Activated CD8-positive, alpha-beta memory T cell treated with anti-CD3 and anti-CD28 coated beads for 36 hours (primary cell): ENCODE measurements at regions not wholly inside any gene's neighbourhood (a gene's known extent, or its start where the extent isn't known, plus 50 kb on each side); places are given as distances from the start of the nearest gene placed in this dataset.
"Not testable (repeated sequence)": the region's sequence is repeated elsewhere in the genome, so short reads cannot be mapped to it uniquely, and the experiment has no call there.

Source experiments
- CTCF ChIA-PET: fragments of 350-600 bp; sonication (Branson Sonifier 250); formaldehyde crosslinking; loops from one replicate; lab custom pipeline; 2021; ENCODE audit warnings: antibody characterized with exemption; lab: Charles Lee
- POLR2A ChIA-PET: fragments of 350-600 bp; sonication (Branson Sonifier 250); formaldehyde crosslinking; loops from one replicate; lab custom pipeline; 2021; ENCODE audit warnings: antibody characterized with exemption; lab: Charles Lee

DNA sequence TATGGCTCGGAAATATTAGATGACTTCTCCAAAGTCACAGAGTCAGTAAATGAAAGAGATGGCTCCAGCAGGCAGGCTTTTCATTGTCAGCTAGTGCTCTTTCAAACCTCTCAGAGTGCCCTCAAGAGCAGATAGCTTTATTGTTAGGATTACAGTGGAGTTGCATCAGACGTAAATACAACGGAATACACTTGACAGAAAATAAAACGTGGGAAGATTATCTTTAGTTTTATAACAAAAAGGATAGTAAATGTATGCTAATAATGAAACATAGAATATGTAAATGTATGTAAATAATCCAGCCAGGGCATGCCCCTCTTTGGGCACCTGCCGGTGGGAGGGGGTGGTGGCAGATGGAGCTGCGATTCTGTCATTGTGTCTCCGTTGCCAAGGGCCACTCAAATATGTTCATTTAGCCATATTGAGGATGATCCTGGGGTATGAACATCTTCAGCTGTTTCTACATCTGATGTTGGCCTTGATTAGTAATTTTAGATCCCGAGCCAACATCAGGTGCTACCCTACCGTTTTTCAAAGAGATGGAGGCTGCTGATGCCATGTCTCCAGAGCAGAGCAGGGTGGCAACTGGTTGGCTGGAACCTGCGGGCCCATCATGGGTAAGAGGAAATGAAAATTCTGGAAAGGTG is 358.3 kb upstream of the SULF2 start:
- POLR2A ChIA-PET = no interaction called here
- CTCF ChIA-PET = no interaction called here

DNA sequence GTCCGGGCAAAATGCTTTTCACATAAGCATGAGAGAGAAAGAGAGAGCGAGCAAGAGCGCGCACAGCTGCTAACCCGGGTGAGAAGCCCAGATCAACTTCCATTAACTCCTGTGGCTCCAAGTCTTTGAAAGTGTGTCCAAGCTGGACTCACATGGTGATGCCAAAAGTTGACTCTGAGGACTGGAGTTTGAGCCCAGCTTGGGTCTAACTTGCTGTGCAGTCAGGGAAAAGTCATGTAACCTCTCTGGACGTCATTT is 357.2 kb upstream of the SULF2 start:
- CTCF ChIA-PET = no interaction called here
- POLR2A ChIA-PET = no interaction called here

DNA sequence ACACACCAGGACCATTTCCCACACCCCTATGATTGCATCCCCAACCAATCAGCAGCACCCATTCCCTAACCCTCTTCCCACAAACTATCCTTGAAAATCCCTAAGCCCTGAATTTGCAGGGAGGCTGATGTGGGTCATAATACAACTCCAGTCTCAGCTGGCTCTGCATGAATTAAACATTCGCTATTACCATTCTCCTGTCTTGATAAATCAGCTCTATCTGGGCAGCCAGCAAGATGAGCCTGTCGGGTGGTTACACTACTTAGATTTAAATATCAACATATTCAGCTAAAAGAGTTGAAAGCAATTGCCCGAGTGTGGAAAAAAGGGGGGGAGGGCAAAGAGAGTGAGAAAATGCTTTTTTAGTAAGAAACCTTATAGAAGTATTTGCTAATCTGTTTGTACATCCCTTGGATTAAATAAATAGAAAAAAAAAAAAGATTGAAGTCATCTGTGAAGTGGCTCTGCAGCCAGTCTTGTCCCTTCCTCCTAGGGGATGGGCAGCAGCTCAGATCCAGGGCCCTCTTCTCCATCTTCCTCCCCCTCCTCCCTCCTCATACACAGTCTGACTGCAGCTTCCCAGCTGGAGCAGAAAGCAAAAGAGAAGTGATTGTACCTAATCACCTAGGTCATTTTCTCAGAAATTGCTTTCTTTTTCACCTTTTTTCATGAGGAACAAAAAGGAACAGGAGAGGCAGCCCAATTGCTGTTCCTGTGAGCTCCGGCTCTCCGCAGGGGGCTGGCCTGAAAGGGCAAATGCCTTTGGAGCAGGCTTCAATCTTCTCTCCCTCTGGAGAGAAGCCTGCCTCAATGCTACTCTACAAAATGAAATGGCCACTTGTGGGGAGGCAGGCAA is 356.6 kb upstream of the SULF2 start:
- CTCF ChIA-PET = no interaction called here

GRCh38 chr20:48139262-48140041 is 354.2 kb upstream of the SULF2 start:
- ChIA-PET POLR2A (no interaction called here), CTCF (no interaction called here)

More for the DNA sequence above, 356.6 kb upstream of the SULF2 start:
- POLR2A ChIA-PET = no interaction called here

DNA sequence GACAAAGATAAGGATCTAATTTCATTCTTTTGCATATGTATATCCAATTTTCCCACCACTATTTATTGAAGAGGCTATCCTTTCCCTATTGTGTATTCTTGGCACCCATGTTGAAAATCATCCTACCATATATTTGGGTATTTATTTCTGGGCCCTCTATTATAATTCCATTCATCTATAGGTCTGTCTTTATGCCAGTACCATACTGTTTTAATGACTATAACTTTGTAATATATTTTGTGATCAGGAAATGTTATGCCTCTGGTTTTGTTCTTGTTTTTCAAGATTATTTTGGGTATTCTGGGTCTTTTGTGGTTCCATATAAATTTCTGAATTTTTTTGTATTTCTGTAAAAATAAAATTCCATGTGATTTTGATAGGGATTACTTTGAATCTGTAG is 347.6 kb upstream of the SULF2 start:
- CTCF ChIA-PET = no interaction called here

GRCh38 chr20:48131581-48131980 is 346.3 kb upstream of the SULF2 start:
- POLR2A ChIA-PET = no interaction called here
- CTCF ChIA-PET = no interaction called here

More for the DNA sequence above, 347.6 kb upstream of the SULF2 start:
- POLR2A ChIA-PET = no interaction called here

- ChIA-PET POLR2A (no interaction called here), CTCF (no interaction called here)
These were observed 344.2 kb upstream of the SULF2 start for GRCh38 chr20:48129345-48129942.

DNA sequence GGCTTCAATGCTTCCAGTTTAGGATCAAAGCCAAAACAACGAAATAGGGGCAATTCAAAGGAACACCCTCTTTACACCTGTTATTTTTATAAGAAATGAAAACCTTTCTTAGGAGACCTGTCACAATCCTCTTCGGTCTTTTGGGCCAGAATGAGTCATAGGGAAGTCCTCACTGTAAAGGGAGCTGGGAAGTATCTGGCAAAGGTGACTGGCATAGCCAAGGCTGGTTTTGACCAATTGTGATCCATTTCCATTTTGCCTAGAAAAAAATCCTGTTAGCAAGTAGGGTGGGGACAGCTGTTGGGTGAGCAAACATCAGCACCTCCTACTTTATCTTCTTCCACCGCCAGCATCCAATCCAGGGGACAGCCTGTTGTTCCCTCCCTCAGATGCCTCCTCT is 343.2 kb upstream of the SULF2 start:
- CTCF ChIA-PET = no interaction called here
- POLR2A ChIA-PET = no interaction called here

- CTCF ChIA-PET, POLR2A ChIA-PET: not testable (repeated sequence)
These were observed 342.7 kb upstream of the SULF2 start for GRCh38 chr20:48127964-48128363.

GRCh38 chr20:48127133-48127532 is 341.9 kb upstream of the SULF2 start:
- CTCF ChIA-PET, POLR2A ChIA-PET: not testable (repeated sequence)

DNA sequence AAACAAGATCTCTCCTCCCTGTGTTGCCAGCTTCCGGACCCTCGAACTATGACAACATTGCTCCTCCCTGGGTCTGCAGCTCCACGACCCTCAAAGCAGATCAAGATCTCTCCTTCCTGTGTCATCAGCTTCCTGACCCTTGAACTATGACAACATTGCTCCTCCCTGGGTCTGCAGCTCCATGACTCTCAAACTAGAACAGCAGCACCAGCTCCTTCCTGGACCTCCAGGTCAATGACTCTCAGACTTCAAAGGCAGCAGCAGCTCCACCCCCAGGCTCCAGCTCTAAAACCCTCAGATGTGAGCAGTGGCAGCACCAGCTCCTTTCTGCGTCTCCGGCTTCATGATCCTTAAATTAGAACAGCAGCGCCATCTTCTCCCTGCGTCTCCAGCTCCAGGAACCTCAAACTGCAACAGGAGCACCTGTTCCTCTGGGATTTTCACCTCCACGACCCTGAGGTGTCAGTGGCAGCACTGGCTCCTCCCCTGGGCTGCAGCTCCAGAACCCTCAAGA is 341.0 kb upstream of the SULF2 start:
- CTCF ChIA-PET = no interaction called here
- POLR2A ChIA-PET = no interaction called here

- ChIA-PET CTCF (no interaction called here), POLR2A (no interaction called here)
These were observed 339.7 kb upstream of the SULF2 start for GRCh38 chr20:48124960-48125359.

- CTCF ChIA-PET = no interaction called here
These were observed 339.0 kb upstream of the SULF2 start for GRCh38 chr20:48124181-48124782.

DNA sequence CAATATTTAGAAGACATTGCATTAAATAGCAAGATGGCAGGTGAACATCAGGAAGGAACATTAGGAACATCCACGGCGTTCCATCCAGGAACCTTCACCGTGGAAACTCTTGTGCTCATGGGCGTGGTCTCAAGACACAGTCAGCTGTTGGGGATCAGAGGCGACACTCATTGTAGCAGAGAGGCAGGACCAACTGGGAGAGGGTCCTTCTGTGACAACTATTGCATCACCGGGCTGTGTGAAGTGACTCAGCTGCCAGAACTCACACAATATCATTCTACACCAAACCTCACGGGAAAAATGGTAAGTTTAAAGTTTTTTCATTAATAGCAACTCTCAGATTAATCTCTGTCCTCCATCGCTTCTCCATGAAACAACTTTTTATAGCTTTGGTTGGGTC is 334.8 kb upstream of the SULF2 start:
- ChIA-PET POLR2A (no interaction called here), CTCF (no interaction called here)

More at GRCh38 chr20:48124181-48124782, 339.0 kb upstream of the SULF2 start:
- POLR2A ChIA-PET = no interaction called here

- CTCF ChIA-PET, POLR2A ChIA-PET: not testable (repeated sequence)
These were observed 334.1 kb upstream of the SULF2 start for GRCh38 chr20:48119389-48119788.

GRCh38 chr20:48115502-48115901 is 330.2 kb upstream of the SULF2 start:
- ChIA-PET CTCF (no interaction called here), POLR2A (no interaction called here)

DNA sequence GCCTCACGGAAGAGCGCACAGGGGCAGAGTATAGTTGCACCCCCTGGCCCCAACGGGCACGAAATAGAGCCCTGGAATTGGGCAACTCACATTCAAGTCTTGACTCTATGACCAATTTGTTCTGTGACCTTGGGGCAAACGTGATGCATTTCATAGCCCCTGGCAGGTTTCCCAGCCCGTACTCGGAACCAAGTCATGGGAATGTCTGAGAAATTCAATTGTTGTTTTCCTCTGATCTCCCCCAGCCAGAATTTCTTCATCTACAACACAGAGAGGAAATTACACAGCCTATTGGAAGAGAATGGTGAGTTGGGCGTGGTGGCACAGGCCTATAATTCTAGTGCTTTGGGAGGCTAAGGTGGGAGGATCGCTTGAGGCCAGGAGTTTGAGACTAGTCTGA is 322.3 kb upstream of the SULF2 start:
- ChIA-PET POLR2A (no interaction called here), CTCF (no interaction called here)

DNA sequence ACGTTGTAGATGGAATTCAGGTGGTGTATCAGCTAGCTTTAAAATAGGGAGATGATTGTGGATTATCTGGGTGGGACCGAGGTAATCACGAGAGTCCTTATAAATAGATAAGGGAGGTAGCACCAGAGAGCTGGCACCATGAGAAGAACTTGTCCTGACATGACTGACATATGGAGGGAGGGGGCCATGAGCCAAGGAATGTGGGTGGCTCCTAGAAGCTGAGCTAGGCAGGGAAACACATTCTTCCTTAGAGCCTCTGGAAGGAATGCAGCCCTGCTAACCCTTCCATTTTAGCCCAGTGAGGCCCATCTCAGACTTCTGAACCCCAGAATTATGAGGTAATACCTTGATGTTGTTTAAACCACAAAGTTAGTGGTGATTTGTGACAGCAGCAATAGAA is 321.1 kb upstream of the SULF2 start:
- CTCF ChIA-PET = no interaction called here
- POLR2A ChIA-PET = no interaction called here

GRCh38 chr20:48105526-48105925 is 320.2 kb upstream of the SULF2 start:
- CTCF ChIA-PET = no interaction called here

More at GRCh38 chr20:48105526-48105925, 320.2 kb upstream of the SULF2 start:
- POLR2A ChIA-PET = no interaction called here
